HCT116 (cell line): ENCODE measurements at regions not wholly inside any gene's neighbourhood (a gene's known extent, or its start where the extent isn't known, plus 50 kb on each side); places are given as distances from the start of the nearest gene placed in this dataset.
A peak's percentile ranks its signal among the peaks of the same experiment; 100 is the strongest.

Experiments used
- ATAC-seq: fragments of 200-7000 bp; cut with Tn5 transposase; 2 replicates; pipeline ENCODE4 v1.9.1; 2020; ENCODE audit warnings: mild to moderate bottlenecking, moderate library complexity
- BruUV-seq: library from RNA; stranded (reverse); fragments of 400-500 nt; replicated peaks from 2 replicates; lab custom pipeline; 2021; lab: Mats Ljungman, UMichigan
- CTCF ChIA-PET: fragments of 300-600 bp; sonication (Branson Sonifier 250); formaldehyde crosslinking; loops from one replicate; lab custom pipeline; 2021; ENCODE audit warnings: antibody characterized with exemption; lab: Charles Lee
- POLR2A ChIA-PET: fragments of 300-600, 350-600 bp; sonication (Branson Sonifier 250); formaldehyde crosslinking; loops from one replicate; lab custom pipeline; 2021; ENCODE audit warnings: antibody characterized with exemption; lab: Charles Lee
- RAD21 ChIA-PET, 2 experiments: fragments of 300-600 bp; sonication (Branson Sonifier 250); formaldehyde crosslinking; loops; one replicate each; lab custom pipeline; 2023; ENCODE audit warnings: low total read pairs in 2 of 2; ENCODE audit not compliant: uncharacterized antibody in 2 of 2, unreplicated experiment in 2 of 2, low non-redundant PET in 1 of 2; lab: Charles Lee
- DNase-seq: peaks from one replicate; pipeline ENCODE4 v3.0.0-alpha.2; 2010; ENCODE audit warnings: low read depth, low spot score
- H2AFZ ChIP-seq: fragments of 200-600 bp; shearing (Covaris generic), sonication (generic); 2 replicates; pipeline ENCODE4 v1.6.1; 2017; ENCODE audit warnings: low read depth, mixed run types, mixed read lengths, antibody characterized with exemption, low read length; ENCODE audit not compliant: poor library complexity, severe bottlenecking
- H3K27ac ChIP-seq: 2 replicates; pipeline ENCODE4 v1.5.1; 2012; ENCODE audit warnings: low read depth, low read length
- H3K27me3 ChIP-seq: fragments of 200-600 bp; sonication (generic); 2 replicates; pipeline ENCODE4 v1.6.1; 2016; ENCODE audit warnings: mixed run types, low read length, mixed read lengths; ENCODE audit not compliant: insufficient read depth
- H3K36me3 ChIP-seq, 2 experiments: fragments of 200-500 bp in 1 of 2; fragments of 200-600 bp in 1 of 2; sonication (Bioruptor generic) in 1 of 2; sonication (generic) in 1 of 2; 2 replicates each; pipeline versions ENCODE4 v1.5.1 to v1.6.1; 2014 to 2016; ENCODE audit warnings: low read length in 2 of 2, inconsistent platforms in 1 of 2, mixed read lengths in 1 of 2, mixed run types in 1 of 2; ENCODE audit not compliant: insufficient read depth in 2 of 2, control insufficient read depth in 1 of 2
- H3K4me1 ChIP-seq, 2 experiments: fragments of 200-600 bp in 1 of 2; sonication (generic) in 1 of 2; 2 replicates each; pipeline versions ENCODE4 v1.5.1 to v1.6.1; 2012 to 2017; ENCODE audit warnings: low read length in 2 of 2, inconsistent platforms in 1 of 2, mild to moderate bottlenecking in 1 of 2, mixed read lengths in 1 of 2, mixed run types in 1 of 2, moderate library complexity in 1 of 2; ENCODE audit not compliant: insufficient read depth in 2 of 2, control insufficient read depth in 1 of 2
- H3K4me2 ChIP-seq: fragments of 200-600 bp; sonication (generic); 2 replicates; pipeline ENCODE4 v1.6.1; 2017; ENCODE audit warnings: mixed run types, low read length, mixed read lengths
- H3K4me3 ChIP-seq, 2 experiments: fragments of 200-600 bp in 1 of 2; sonication (generic) in 1 of 2; replicated peaks in 1 of 2; 2 replicates each; pipeline ENCODE4 v1.5.1; 2011 to 2016; ENCODE audit warnings: low read length in 2 of 2, control low read depth in 1 of 2, low read depth in 1 of 2, mild to moderate bottlenecking in 1 of 2, mixed read lengths in 1 of 2, mixed run types in 1 of 2
- H3K79me2 ChIP-seq: fragments of 200-600 bp; sonication (generic); 2 replicates; pipeline ENCODE4 v1.6.1; 2017; ENCODE audit warnings: mild to moderate bottlenecking, mixed run types, low read length, moderate library complexity, mixed read lengths; ENCODE audit not compliant: insufficient read depth
- H3K9ac ChIP-seq: fragments of 200-600 bp; sonication (generic); 2 replicates; pipeline ENCODE4 v1.6.1; 2016; ENCODE audit warnings: low read length, mixed read lengths
- H3K9me2 ChIP-seq: fragments of 200-600 bp; sonication (generic), shearing (Covaris generic); 2 replicates; pipeline ENCODE4 v1.6.1; 2017; ENCODE audit warnings: mixed run types, mild to moderate bottlenecking, moderate library complexity; ENCODE audit not compliant: insufficient read depth
- H3K9me3 ChIP-seq, 2 experiments: fragments of 200-500 bp in 1 of 2; fragments of 200-600 bp in 1 of 2; sonication (Bioruptor generic) in 1 of 2; sonication (generic) in 1 of 2; 2 replicates each; pipeline ENCODE4 v1.6.1; 2014 to 2017; ENCODE audit warnings: low read length in 2 of 2, mixed read lengths in 2 of 2, inconsistent platforms in 1 of 2, low read depth in 1 of 2, mild to moderate bottlenecking in 1 of 2, mixed run types in 1 of 2, moderate library complexity in 1 of 2; ENCODE audit not compliant: control insufficient read depth in 1 of 2, insufficient read depth in 1 of 2
- H4K20me1 ChIP-seq: fragments of 200-600 bp; sonication (generic), shearing (Covaris generic); 2 replicates; pipeline ENCODE4 v1.6.1; 2017; ENCODE audit warnings: mixed run types, mild to moderate bottlenecking, moderate library complexity; ENCODE audit not compliant: insufficient read depth
- CBX3 ChIP-seq: IDR thresholded peaks from 2 replicates; pipeline ENCODE4 v1.6.1; 2012; ENCODE audit warnings: low read depth
- CEBPB ChIP-seq: IDR thresholded peaks from 2 replicates; pipeline ENCODE4 v1.6.1; 2012; ENCODE audit warnings: low read depth
- EGR1 ChIP-seq: IDR thresholded peaks from 2 replicates; pipeline ENCODE4 v1.6.1; 2012; ENCODE audit warnings: low read depth
- ELF1 ChIP-seq: IDR thresholded peaks from 2 replicates; pipeline ENCODE4 v1.6.1; 2012; ENCODE audit warnings: low read depth, borderline replicate concordance
- EZH2 ChIP-seq: fragments of 200-600 bp; sonication (generic); IDR thresholded peaks from 2 replicates; pipeline ENCODE4 v1.6.1; 2017; ENCODE audit warnings: antibody characterized with exemption, mixed run types
- EZH2phosphoT487 ChIP-seq: fragments of 200-600 bp; IDR thresholded peaks from 2 replicates; pipeline ENCODE4 v1.6.1; 2018; ENCODE audit warnings: antibody characterized with exemption, borderline replicate concordance
- FOSL1 ChIP-seq: IDR thresholded peaks from 2 replicates; pipeline ENCODE4 v1.6.1; 2012; ENCODE audit warnings: low read depth
- POLR2A ChIP-seq: IDR thresholded peaks from 2 replicates; pipeline ENCODE4 v1.7.0; 2011; ENCODE audit warnings: borderline replicate concordance; ENCODE audit not compliant: insufficient read depth, insufficient read length; ENCODE audit errors: extremely low read depth
- POLR2AphosphoS5 ChIP-seq: IDR thresholded peaks from 2 replicates; pipeline ENCODE4 v1.6.1; 2011; ENCODE audit warnings: mild to moderate bottlenecking, low read depth, low read length, moderate library complexity
- RAD21 ChIP-seq: IDR thresholded peaks from 2 replicates; pipeline ENCODE4 v1.6.1; 2012; ENCODE audit warnings: low read depth, mild to moderate bottlenecking
- SIN3A ChIP-seq: IDR thresholded peaks from 2 replicates; pipeline ENCODE4 v1.6.1; 2012; ENCODE audit warnings: low read depth
- SP1 ChIP-seq: IDR thresholded peaks from 2 replicates; pipeline ENCODE4 v1.6.1; 2012; ENCODE audit warnings: low read depth
- SRF ChIP-seq: IDR thresholded peaks from 2 replicates; pipeline ENCODE4 v1.6.1; 2012; ENCODE audit warnings: low read depth
- TCF7L2 ChIP-seq: IDR thresholded peaks from 2 replicates; pipeline ENCODE4 v1.7.0; 2011; ENCODE audit warnings: borderline replicate concordance, inconsistent platforms; ENCODE audit not compliant: insufficient read depth, insufficient read length; ENCODE audit errors: extremely low read depth
- ZNF274 ChIP-seq: fragments of 200-500 bp; sonication (Bioruptor generic); IDR thresholded peaks from 2 replicates; pipeline ENCODE4 v1.6.1; 2014; ENCODE audit warnings: mild to moderate bottlenecking, low read depth, low read length, inconsistent platforms
- intact Hi-C: fragments of 100-400 bp; cut with micrococcal nuclease; formaldehyde crosslinking; loops from 2 replicates; pipeline ENCODE4 v1.10.0; 2022
- TF ChIP-seq, protein P1 (sequence below), 3 experiments: fragments of 200-600 bp in 1 of 3; sonication (generic) in 1 of 3; IDR thresholded peaks in 2 of 3; conservative IDR thresholded peaks in 1 of 3; 2 replicates each; pipeline ENCODE4 v1.5.1; 2012 to 2017; ENCODE audit warnings: low read depth in 2 of 3, low read length in 2 of 3, antibody characterized with exemption in 1 of 3, borderline replicate concordance in 1 of 3, control low read depth in 1 of 3, mild to moderate bottlenecking in 1 of 3, mixed read lengths in 1 of 3, mixed run types in 1 of 3, moderate library complexity in 1 of 3; ENCODE audit not compliant: insufficient read depth in 1 of 3
- TF ChIP-seq, protein P2 (sequence below): IDR thresholded peaks from 2 replicates; pipeline ENCODE4 v1.6.1; 2012; ENCODE audit warnings: low read depth
- TF ChIP-seq, protein P3 (sequence below): IDR thresholded peaks from 2 replicates; pipeline ENCODE4 v1.6.1; 2011; ENCODE audit warnings: mild to moderate bottlenecking, low read length, moderate library complexity; ENCODE audit not compliant: insufficient replicate concordance; ENCODE audit errors: extremely low read depth
- TF ChIP-seq, protein P4 (sequence below): IDR thresholded peaks from 2 replicates; pipeline ENCODE4 v1.6.1; 2012
- TF ChIP-seq, protein P5 (sequence below): IDR thresholded peaks from 2 replicates; pipeline ENCODE4 v1.6.1; 2012

DNA sequence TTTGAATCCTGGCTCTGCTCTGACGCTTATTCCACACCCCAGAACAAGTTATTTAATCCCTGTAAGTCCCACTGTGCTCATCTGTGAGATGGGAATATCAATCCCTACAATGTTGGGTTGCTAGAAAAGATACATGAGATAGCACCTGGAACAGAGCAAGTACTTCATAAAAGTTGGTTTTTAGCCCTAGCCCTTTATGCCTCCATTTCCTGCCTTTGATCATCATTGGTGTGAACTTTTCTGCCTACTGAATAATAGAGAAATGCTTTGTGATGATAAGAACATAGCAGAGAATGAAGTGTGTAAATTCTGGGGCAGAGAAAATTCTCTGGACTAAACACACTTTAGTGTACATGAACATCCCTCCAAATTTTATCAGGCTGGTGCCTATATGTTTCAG, 90.3 kb upstream of the RANBP6 start:
- Histone ChIP-seq H2AFZ (peak overlapping the region; percentile 73), H3K9me2 (no peaks in the 10 kb centered on the region), H3K36me3 (no peaks in the 10 kb centered on the region), H3K9me3 (no peaks in the 10 kb centered on the region), H3K27ac (no peak overlapping the region), H3K4me1 (peaks cover 15 to 44% of the 10 kb centered on the region in 2 experiments), H3K4me2 (no peak overlapping the region), H3K79me2 (no peaks in the 10 kb centered on the region), H4K20me1 (no peaks in the 10 kb centered on the region), H3K9ac (no peak overlapping the region), H3K27me3 (no peaks in the 10 kb centered on the region), H3K4me3 (no peak overlapping the region)
- TF ChIP-seq, protein P1, sequence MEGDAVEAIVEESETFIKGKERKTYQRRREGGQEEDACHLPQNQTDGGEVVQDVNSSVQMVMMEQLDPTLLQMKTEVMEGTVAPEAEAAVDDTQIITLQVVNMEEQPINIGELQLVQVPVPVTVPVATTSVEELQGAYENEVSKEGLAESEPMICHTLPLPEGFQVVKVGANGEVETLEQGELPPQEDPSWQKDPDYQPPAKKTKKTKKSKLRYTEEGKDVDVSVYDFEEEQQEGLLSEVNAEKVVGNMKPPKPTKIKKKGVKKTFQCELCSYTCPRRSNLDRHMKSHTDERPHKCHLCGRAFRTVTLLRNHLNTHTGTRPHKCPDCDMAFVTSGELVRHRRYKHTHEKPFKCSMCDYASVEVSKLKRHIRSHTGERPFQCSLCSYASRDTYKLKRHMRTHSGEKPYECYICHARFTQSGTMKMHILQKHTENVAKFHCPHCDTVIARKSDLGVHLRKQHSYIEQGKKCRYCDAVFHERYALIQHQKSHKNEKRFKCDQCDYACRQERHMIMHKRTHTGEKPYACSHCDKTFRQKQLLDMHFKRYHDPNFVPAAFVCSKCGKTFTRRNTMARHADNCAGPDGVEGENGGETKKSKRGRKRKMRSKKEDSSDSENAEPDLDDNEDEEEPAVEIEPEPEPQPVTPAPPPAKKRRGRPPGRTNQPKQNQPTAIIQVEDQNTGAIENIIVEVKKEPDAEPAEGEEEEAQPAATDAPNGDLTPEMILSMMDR (IDR thresholded peaks at IDR 0.05 in 2 of 3, conservative IDR thresholded peaks at IDR 0.05 in 1 of 3; ENCODE audit: borderline replicate concordance in 1 of 3, insufficient read depth in 1 of 3, low read depth in 2 of 3, low read length in 2 of 3): no peak
- TF ChIP-seq ELF1: no peak
- TF ChIP-seq FOSL1: no peak
- TF ChIP-seq, protein P2, sequence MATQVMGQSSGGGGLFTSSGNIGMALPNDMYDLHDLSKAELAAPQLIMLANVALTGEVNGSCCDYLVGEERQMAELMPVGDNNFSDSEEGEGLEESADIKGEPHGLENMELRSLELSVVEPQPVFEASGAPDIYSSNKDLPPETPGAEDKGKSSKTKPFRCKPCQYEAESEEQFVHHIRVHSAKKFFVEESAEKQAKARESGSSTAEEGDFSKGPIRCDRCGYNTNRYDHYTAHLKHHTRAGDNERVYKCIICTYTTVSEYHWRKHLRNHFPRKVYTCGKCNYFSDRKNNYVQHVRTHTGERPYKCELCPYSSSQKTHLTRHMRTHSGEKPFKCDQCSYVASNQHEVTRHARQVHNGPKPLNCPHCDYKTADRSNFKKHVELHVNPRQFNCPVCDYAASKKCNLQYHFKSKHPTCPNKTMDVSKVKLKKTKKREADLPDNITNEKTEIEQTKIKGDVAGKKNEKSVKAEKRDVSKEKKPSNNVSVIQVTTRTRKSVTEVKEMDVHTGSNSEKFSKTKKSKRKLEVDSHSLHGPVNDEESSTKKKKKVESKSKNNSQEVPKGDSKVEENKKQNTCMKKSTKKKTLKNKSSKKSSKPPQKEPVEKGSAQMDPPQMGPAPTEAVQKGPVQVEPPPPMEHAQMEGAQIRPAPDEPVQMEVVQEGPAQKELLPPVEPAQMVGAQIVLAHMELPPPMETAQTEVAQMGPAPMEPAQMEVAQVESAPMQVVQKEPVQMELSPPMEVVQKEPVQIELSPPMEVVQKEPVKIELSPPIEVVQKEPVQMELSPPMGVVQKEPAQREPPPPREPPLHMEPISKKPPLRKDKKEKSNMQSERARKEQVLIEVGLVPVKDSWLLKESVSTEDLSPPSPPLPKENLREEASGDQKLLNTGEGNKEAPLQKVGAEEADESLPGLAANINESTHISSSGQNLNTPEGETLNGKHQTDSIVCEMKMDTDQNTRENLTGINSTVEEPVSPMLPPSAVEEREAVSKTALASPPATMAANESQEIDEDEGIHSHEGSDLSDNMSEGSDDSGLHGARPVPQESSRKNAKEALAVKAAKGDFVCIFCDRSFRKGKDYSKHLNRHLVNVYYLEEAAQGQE: no peak
- TF ChIP-seq, protein P3, sequence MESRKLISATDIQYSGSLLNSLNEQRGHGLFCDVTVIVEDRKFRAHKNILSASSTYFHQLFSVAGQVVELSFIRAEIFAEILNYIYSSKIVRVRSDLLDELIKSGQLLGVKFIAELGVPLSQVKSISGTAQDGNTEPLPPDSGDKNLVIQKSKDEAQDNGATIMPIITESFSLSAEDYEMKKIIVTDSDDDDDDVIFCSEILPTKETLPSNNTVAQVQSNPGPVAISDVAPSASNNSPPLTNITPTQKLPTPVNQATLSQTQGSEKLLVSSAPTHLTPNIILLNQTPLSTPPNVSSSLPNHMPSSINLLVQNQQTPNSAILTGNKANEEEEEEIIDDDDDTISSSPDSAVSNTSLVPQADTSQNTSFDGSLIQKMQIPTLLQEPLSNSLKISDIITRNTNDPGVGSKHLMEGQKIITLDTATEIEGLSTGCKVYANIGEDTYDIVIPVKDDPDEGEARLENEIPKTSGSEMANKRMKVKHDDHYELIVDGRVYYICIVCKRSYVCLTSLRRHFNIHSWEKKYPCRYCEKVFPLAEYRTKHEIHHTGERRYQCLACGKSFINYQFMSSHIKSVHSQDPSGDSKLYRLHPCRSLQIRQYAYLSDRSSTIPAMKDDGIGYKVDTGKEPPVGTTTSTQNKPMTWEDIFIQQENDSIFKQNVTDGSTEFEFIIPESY: no peak
- no peak for TF ChIP-seq RAD21
- TF ChIP-seq CEBPB: no peak
- TF ChIP-seq EZH2phosphoT487: no peak
- no peak for TF ChIP-seq POLR2A
- no peak for TF ChIP-seq SRF
- no peak for TF ChIP-seq SP1
- TF ChIP-seq CBX3: no peak
- TF ChIP-seq SIN3A: no peak
- TF ChIP-seq, protein P4, sequence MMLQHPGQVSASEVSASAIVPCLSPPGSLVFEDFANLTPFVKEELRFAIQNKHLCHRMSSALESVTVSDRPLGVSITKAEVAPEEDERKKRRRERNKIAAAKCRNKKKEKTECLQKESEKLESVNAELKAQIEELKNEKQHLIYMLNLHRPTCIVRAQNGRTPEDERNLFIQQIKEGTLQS: no peak
- no peak for TF ChIP-seq TCF7L2
- no peak for TF ChIP-seq EGR1
- no peak for TF ChIP-seq POLR2AphosphoS5
- TF ChIP-seq EZH2: no peak
- no peak for TF ChIP-seq ZNF274
- TF ChIP-seq, protein P5, sequence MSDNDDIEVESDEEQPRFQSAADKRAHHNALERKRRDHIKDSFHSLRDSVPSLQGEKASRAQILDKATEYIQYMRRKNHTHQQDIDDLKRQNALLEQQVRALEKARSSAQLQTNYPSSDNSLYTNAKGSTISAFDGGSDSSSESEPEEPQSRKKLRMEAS: no peak
- ChIA-PET POLR2A (no interaction called here), RAD21 (no interaction called here), CTCF (no interaction called here)
- no peak for ATAC-seq
- no peak for DNase-seq
- no TSS peak for BruUV-seq
- intact Hi-C loops: no loop called here
